H9 (cell line): ENCODE measurements at regions not wholly inside any gene's neighbourhood (a gene's known extent, or its start where the extent isn't known, plus 50 kb on each side); places are given as distances from the start of the nearest gene placed in this dataset.

Source experiments
- DNase-seq: peaks from one replicate; pipeline ENCODE4 v3.0.0-alpha.2; 2017
- H2AFZ ChIP-seq: one replicate; pipeline ENCODE4 v1.6.1; 2013; ENCODE audit warnings: mild to moderate bottlenecking, low read length, control low read depth, moderate library complexity
- H2AK5ac ChIP-seq: 2 replicates; pipeline ENCODE4 v1.6.1; 2013; ENCODE audit warnings: low read length, control low read depth, mixed read lengths; ENCODE audit not compliant: insufficient read length
- H2BK120ac ChIP-seq: one replicate; pipeline ENCODE4 v1.6.1; 2013; ENCODE audit warnings: low read depth, mild to moderate bottlenecking, low read length, control low read depth, inconsistent platforms; ENCODE audit not compliant: poor library complexity, severe bottlenecking
- H2BK12ac ChIP-seq: 2 replicates; pipeline ENCODE4 v1.6.1; 2013; ENCODE audit warnings: low read length, control low read depth, mixed read lengths, low read depth; ENCODE audit not compliant: insufficient read length
- H2BK15ac ChIP-seq: 2 replicates; pipeline ENCODE4 v1.6.1; 2013; ENCODE audit warnings: low read depth, low read length, control low read depth
- H2BK20ac ChIP-seq: one replicate; pipeline ENCODE4 v1.6.1; 2013; ENCODE audit warnings: low read depth, mild to moderate bottlenecking, low read length, control low read depth, inconsistent platforms; ENCODE audit not compliant: poor library complexity, severe bottlenecking
- H2BK5ac ChIP-seq: 2 replicates; pipeline ENCODE4 v1.6.1; 2013; ENCODE audit warnings: low read length, control low read depth, mixed read lengths; ENCODE audit not compliant: insufficient read length
- H3K14ac ChIP-seq: 2 replicates; pipeline ENCODE4 v1.6.1; 2013; ENCODE audit warnings: low read length, control low read depth; ENCODE audit not compliant: insufficient read depth
- H3K18ac ChIP-seq: 2 replicates; pipeline ENCODE4 v1.6.1; 2013; ENCODE audit warnings: low read depth, mild to moderate bottlenecking, mixed read lengths, low read length, control low read depth; ENCODE audit not compliant: insufficient read length
- H3K23ac ChIP-seq: 2 replicates; pipeline ENCODE4 v1.6.1; 2013; ENCODE audit warnings: low read length, control low read depth, mixed read lengths, low read depth; ENCODE audit not compliant: insufficient read length
- H3K23me2 ChIP-seq: 2 replicates; pipeline ENCODE4 v1.6.1; 2013; ENCODE audit warnings: low read depth, mild to moderate bottlenecking, mixed read lengths, low read length, control low read depth; ENCODE audit not compliant: insufficient read length, poor library complexity, severe bottlenecking
- H3K27ac ChIP-seq: 2 replicates; pipeline ENCODE4 v1.5.1; 2013; ENCODE audit warnings: low read length, control low read depth, mixed read lengths, low read depth; ENCODE audit not compliant: insufficient read length
- H3K27me3 ChIP-seq: 2 replicates; pipeline ENCODE4 v1.6.1; 2013; ENCODE audit warnings: low read length, control low read depth, inconsistent platforms; ENCODE audit not compliant: insufficient read depth
- H3K4ac ChIP-seq: 2 replicates; pipeline ENCODE4 v1.6.1; 2013; ENCODE audit warnings: low read depth, mild to moderate bottlenecking, control low read depth, inconsistent platforms, low read length, moderate library complexity
- H3K4me1 ChIP-seq: 2 replicates; pipeline ENCODE4 v1.6.1; 2013; ENCODE audit warnings: low read length, control low read depth, inconsistent platforms; ENCODE audit not compliant: insufficient read depth
- H3K4me2 ChIP-seq: 2 replicates; pipeline ENCODE4 v1.6.1; 2013; ENCODE audit warnings: low read length, control low read depth, mixed read lengths; ENCODE audit not compliant: insufficient read length, insufficient read depth
- H3K56ac ChIP-seq: 2 replicates; pipeline ENCODE4 v1.6.1; 2013; ENCODE audit warnings: low read depth, mild to moderate bottlenecking, mixed read lengths, low read length, control low read depth; ENCODE audit not compliant: insufficient read length
- H3K79me1 ChIP-seq: 2 replicates; pipeline ENCODE4 v1.6.1; 2013; ENCODE audit warnings: low read depth, mild to moderate bottlenecking, moderate library complexity, low read length, control low read depth, inconsistent platforms; ENCODE audit not compliant: insufficient read depth, poor library complexity, severe bottlenecking
- H3K79me2 ChIP-seq: 2 replicates; pipeline ENCODE4 v1.6.1; 2013; ENCODE audit warnings: low read length, control low read depth, inconsistent platforms; ENCODE audit not compliant: insufficient read depth
- H3K9ac ChIP-seq: 2 replicates; pipeline ENCODE4 v1.6.1; 2013; ENCODE audit warnings: low read length, control low read depth, mixed read lengths; ENCODE audit not compliant: insufficient read length; ENCODE audit errors: extremely low read depth
- H3K9me3 ChIP-seq: one replicate; pipeline ENCODE4 v1.6.1; 2013; ENCODE audit warnings: low read depth, low read length, inconsistent platforms; ENCODE audit not compliant: control insufficient read depth
- H3T11ph ChIP-seq: one replicate; pipeline ENCODE4 v1.6.1; 2013; ENCODE audit warnings: mild to moderate bottlenecking, low read length, control low read depth, inconsistent platforms
- H4K20me1 ChIP-seq: one replicate; pipeline ENCODE4 v1.6.1; 2013; ENCODE audit not compliant: control insufficient read depth, insufficient read length, insufficient read depth
- H4K5ac ChIP-seq: 2 replicates; pipeline ENCODE4 v1.6.1; 2013; ENCODE audit warnings: low read depth, mild to moderate bottlenecking, mixed read lengths, low read length, control low read depth; ENCODE audit not compliant: insufficient read length
- H4K8ac ChIP-seq: replicated peaks from 2 replicates; pipeline ENCODE4 v1.6.1; 2013; ENCODE audit warnings: low read length, control low read depth, mixed read lengths, low read depth; ENCODE audit not compliant: insufficient read length
- H4K91ac ChIP-seq: 2 replicates; pipeline ENCODE4 v1.6.1; 2013; ENCODE audit warnings: low read depth, mild to moderate bottlenecking, moderate library complexity, mixed read lengths, low read length, control low read depth; ENCODE audit not compliant: insufficient read length
- H3K27ac Mint-ChIP-seq, 3 experiments: 2 replicates in 2 of 3; 3 replicates in 1 of 3; pipeline ENCODE4 v1.8.0; 2020 to 2021; ENCODE audit warnings: mixed read lengths in 3 of 3, mild to moderate bottlenecking in 1 of 3, moderate library complexity in 1 of 3
- H3K27me3 Mint-ChIP-seq: 2 replicates; pipeline ENCODE4 v1.8.0; 2021; ENCODE audit warnings: low read depth, mild to moderate bottlenecking, moderate library complexity, mixed read lengths
- H3K36me3 Mint-ChIP-seq, 3 experiments: 2 replicates in 2 of 3; 3 replicates in 1 of 3; pipeline ENCODE4 v1.8.0; 2020 to 2021; ENCODE audit warnings: low read depth in 3 of 3, mixed read lengths in 3 of 3; ENCODE audit not compliant: insufficient read depth in 1 of 3
- H3K4me1 Mint-ChIP-seq, 2 experiments: 2 replicates each; pipeline ENCODE4 v1.8.0; 2020; ENCODE audit warnings: mixed read lengths in 2 of 2
- H3K4me3 Mint-ChIP-seq, 2 experiments: 2 replicates in 1 of 2; 3 replicates in 1 of 2; pipeline ENCODE4 v1.8.0; 2020 to 2021; ENCODE audit warnings: mild to moderate bottlenecking in 2 of 2, mixed read lengths in 2 of 2, moderate library complexity in 1 of 2
- H3K9me3 Mint-ChIP-seq, 2 experiments: 2 replicates in 1 of 2; 3 replicates in 1 of 2; pipeline ENCODE4 v1.8.0; 2020; ENCODE audit warnings: mild to moderate bottlenecking in 2 of 2, mixed read lengths in 2 of 2, moderate library complexity in 1 of 2
- CTCF ChIP-seq: fragments of 200-600 bp; sonication (generic); conservative IDR thresholded peaks from 3 replicates; pipeline ENCODE4 v1.8.0; 2021; ENCODE audit warnings: antibody characterized with exemption, mild to moderate bottlenecking
- WGBS: extraction: QIAGEN DNeasy Blood & Tissue Kit; methylation state at CpG from one replicate; pipeline ENCODE4 v1.1.7; 2013; ENCODE audit warnings: missing lambda C conversion rate, low lambda C conversion rate, mixed read lengths; ENCODE audit not compliant: insufficient read length; ENCODE audit errors: extremely low coverage; 5-methylcytosine and 5-hydroxymethylcytosine counted together

GRCh38 chr2:21251216-21251980 lies 127.6 kb downstream of the TDRD15 start:
- Mint-ChIP-seq H3K27me3 (no peaks in the 10 kb centered on the region), H3K9me3 (no peaks in the 10 kb centered on the region), H3K36me3 (no peaks in the 10 kb centered on the region), H3K27ac (no peak overlapping the region), H3K4me1 (peaks cover 5 to 7% of the 10 kb centered on the region in 2 experiments; a peak in 3 of 4 replicates), H3K4me3 (no peak overlapping the region)
- Histone ChIP-seq H2AFZ (no peak overlapping the region), H3T11ph (no peak overlapping the region), H3K79me2 (no peaks in the 10 kb centered on the region), H2BK15ac (no peak overlapping the region), H3K27me3 (no peaks in the 10 kb centered on the region), H3K23ac (no peak overlapping the region), H4K91ac (no peak overlapping the region), H3K79me1 (no peaks in the 10 kb centered on the region), H3K18ac (no peak overlapping the region), H3K14ac (peak overlapping the region; percentile 25; the same call in 1 of the 2 replicates), H4K5ac (no peak overlapping the region), H3K4me1 (peaks cover 5% of the 10 kb centered on the region; the same call in 1 of the 2 replicates), H4K20me1 (no peaks in the 10 kb centered on the region), H2BK5ac (no peak overlapping the region), H2BK20ac (no peak overlapping the region), H3K23me2 (no peaks in the 10 kb centered on the region), H3K56ac (no peak overlapping the region), H4K8ac (no peak overlapping the region), H3K9me3 (no peaks in the 10 kb centered on the region), H3K4ac (no peak overlapping the region), H3K4me2 (no peak overlapping the region), H3K9ac (no peak overlapping the region), H2BK12ac (no peak overlapping the region), H2BK120ac (no peak overlapping the region), H2AK5ac (no peak overlapping the region), H3K27ac (no peak overlapping the region)
- no peak for TF ChIP-seq CTCF
- DNase-seq, result no peak
- WGBS, result no CpG with 5 or more reads among the region's 5 CpGs
